ENCODE measurements at regions not wholly inside any gene's neighbourhood (a gene's known extent, or its start where the extent isn't known, plus 50 kb on each side); places are given as distances from the start of the nearest gene placed in this dataset.
"Not testable (repeated sequence)": the region's sequence is repeated elsewhere in the genome, so short reads cannot be mapped to it uniquely, and the experiment has no call there.

- DNase-seq = not testable (repeated sequence)
These were observed 94.0 kb upstream of the NIPBL start for GRCh38 chr5:36782612-36783011.

DNA sequence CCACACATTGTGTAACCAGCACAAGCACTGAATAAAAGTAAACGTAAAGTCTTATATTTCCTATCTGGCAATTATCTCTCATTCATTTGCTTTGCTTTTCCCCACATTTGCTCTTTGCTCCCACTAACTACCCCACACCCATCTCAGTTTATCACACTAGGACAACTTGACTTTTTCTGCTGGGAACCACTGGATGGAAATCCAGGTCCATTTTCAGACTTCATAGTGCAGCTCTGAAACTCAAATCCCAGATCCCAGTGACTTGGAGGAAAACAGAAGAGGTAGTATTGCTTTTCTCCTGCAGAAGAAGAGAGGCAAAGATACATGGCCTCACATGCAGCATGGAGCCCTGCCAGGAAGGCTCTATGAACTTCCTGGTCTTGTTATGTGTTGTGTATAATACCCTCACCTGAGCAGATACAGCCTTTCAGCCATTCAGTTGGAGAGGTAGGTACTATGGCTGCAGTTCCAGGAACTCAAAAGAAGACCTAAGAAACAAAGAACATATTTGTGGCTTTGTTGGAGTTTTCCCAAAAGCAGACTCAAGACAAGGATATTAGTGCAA is 90.0 kb upstream of the NIPBL start:
- no peak for DNase-seq

GRCh38 chr5:36787365-36788093 is 89.0 kb upstream of the NIPBL start:
- DNase-seq = no peak

DNA sequence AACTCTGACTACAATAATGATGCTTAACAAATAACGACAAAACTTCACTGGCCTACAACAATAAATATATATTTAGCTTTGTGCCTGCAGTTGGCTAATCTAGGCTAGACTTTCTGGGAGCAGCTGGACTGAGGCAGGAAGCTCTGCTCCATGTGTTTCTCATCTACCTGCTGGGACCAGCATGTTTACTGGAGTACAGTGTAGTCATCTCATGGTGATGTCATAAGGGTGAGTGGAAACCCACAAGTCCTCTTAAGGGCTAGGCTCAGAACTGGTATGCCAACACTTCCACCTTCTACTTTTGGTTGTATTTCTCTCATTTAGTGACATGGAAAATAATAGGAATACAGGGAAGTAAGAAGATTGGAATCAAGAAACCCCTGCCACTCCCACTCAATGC is 85.7 kb upstream of the NIPBL start:
- no peak for DNase-seq

DNA sequence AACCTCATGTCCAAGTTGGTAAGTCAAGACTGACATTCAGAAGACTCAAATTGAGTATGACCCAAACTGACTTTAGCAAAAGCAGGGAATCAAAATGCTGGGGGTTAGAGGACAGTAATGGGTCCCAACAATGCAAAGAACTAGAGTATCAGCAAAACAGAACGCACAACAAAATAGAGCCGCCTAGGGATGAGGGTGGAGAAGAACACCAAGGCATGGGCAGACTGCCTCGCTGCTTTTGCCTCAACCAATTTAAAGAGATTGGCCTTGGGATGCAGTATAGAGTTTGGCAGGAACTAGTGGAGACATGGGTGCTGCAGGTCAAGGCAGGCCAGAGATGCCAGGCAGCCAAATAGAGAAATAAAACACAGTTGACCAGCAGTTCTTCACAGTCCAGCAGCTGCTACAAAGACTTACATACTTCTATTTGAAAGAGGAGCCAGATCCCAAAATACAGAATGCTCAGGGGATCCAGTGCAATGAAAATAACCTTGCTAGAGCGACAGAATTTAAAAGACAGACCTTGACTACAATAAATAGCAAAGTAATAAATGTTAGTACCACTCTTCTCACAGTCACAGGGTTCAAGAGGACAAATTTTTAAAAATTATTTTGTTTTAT is 83.9 kb upstream of the NIPBL start:
- no peak for DNase-seq

DNA sequence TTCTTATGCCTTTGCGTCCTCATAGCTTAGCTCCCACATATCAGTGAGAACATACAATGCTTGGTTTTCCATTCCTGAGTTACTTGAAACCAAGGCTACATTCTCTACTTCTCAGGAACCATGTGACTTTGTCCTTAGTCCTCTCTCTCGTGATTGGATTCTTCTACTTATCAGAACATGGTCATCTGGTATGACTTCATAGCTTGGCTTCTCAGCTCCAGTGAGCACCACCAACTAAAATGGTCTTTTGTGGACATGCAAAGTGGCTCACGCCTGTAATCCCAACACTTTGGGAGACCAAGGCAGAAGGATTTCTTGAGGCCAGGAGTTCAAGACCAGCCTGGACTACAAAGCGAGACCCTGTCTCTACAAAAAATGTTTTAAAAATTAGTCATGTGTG is 81.2 kb upstream of the NIPBL start:
- no peak for DNase-seq

- DNase-seq = no peak
These were observed 80.4 kb upstream of the NIPBL start for GRCh38 chr5:36796155-36796554.

GRCh38 chr5:36801523-36801922 is 75.0 kb upstream of the NIPBL start:
- no peak for DNase-seq

DNA sequence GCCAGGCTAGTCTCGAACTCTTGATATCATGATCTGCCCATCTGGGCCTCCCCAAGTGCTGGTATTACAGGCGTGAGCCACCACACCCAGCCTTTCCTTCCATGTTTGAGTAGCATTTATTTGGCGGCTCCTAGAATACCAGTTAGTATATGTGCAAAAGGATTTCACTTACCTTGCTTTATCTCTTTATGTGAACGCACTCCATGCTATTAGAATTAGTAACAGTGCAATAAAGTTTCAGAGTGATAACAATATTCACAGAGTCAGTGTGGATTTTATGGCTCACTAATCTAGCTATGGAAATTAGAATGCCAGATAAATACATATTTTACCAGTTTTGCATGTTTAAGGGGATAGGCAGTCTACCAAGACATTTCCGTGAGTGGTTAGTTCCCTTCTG is 74.4 kb upstream of the NIPBL start:
- DNase-seq = no peak

DNA sequence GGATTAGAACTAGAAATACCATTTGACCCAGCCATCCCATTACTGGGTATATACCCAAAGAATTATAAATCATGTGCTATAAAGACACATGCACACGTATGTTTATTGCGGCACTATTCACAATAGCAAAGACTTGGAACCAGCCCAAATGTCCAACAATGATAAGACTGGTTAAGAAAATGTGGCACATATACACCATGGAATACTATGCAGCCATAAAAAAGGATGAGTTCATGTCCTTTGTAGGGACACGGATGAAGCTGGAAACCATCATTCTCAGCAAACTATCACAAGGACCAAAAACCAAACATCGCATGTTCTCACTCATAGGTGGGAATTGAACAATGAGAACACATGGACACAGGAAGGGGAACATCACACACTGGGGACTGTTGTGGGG is 63.3 kb upstream of the NIPBL start:
- DNase-seq = not testable (repeated sequence)

DNA sequence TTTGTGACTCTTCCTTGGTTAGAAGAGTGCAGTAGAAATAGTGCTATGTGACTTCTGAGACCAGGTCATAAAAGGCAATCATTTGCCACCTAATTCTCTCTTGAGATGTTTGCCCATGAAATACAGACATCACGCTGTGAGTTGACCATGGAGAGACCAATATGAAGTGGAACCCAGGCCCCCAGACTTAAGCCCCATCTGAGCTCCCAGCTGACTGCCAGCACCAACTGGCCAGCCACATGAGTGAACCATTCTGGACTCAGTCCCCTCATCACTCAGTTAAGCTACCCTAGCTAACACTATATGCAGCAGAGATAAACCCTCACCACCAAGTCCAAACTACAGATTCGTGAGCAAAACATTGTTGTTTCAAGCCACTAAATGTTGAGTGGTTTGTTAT is 60.7 kb upstream of the NIPBL start:
- DNase-seq = no peak

DNA sequence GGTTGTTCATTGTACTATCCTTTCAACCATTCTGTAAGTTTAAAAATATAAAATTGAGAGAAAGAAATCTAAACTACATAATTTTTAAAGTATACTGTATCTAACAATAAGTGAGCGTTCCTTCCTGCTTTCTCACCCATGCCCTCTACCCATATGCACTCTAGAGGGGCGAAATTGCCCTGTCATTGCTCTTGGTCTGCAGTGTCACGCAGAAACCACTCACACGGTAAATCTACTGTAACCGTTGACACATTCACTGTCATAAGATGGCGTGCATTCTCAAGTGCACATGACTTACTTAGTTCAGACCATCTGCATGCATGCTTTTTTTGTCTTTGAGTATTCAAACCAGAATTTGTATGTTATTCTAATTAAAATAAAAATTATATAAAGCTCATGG is 55.7 kb upstream of the NIPBL start:
- no peak for DNase-seq

DNA sequence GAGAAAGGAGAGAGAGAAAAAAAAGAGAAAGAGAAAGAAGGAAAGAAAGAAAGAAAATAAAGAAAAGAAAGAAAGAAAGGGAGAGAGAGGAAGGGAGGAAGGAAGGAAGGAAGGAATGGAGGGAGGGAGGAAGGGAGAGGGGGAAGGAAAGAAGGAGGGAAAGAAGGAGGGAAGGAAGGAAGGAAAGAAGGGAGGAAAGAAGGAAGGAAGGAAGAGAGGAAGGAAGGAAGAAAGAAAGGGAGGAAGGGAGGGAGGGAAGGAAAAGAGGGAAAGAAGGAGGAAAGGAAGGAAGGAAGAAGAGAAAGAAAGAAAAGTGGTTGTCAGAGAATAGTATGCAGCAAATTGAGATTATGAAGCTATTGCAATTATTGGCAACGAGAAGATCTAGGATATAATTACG is 49.9 kb upstream of the NIPBL start:
- no peak for DNase-seq

Data from muscle of arm (tissue), 1 donor.